Activated CD4-positive, alpha-beta T cell treated with anti-CD3 and anti-CD28 coated beads, Interleukin-2, amount 50 U/mL, for 48 hours (primary cell): ENCODE measurements at regions not wholly inside any gene's neighbourhood (a gene's known extent, or its start where the extent isn't known, plus 50 kb on each side); places are given as distances from the start of the nearest gene placed in this dataset.

Experiments
- DNase-seq, 2 experiments: peaks; one replicate each; pipeline ENCODE4 v3.0.0-alpha.2; 2020

DNA sequence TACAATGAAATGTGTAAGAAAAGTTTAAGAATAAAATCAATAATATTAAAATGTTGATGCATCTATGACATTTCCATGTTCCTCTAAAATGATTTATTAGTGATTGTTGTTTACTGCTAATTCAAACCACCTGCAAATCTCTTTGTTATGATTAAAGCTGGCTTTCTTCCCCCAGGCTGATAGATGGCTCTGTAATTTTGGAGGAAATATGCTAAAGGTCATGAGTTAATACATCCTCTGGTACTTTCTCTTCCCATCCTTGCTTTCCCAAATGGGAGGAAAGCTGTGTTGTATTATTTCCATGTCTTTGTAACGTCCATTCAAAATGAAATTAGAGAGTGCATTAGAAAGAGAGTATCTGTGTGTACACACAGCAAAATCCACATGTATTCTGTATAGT is 139.5 kb upstream of the TMCO5A start:
- DNase-seq = no peak

DNA sequence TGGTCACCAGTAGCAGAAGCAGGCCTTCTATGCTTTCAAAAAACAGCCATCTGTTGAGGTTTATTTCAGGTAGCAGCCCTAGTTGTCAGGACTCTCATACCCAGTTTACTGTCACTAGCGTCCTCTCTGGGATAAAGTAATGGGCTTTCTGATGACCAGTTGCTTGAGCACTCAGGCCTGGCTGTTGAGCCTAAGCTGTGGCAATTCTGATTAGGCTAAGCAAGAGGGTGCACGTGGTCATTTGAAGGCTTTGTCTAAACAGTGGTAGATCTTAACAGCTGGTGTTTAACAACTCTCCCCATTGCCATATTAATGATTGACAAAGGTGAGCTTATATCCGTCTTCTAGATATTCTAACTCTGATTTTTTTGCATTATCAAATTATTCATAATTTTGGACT is 132.9 kb upstream of the TMCO5A start:
- no peak for DNase-seq

DNA sequence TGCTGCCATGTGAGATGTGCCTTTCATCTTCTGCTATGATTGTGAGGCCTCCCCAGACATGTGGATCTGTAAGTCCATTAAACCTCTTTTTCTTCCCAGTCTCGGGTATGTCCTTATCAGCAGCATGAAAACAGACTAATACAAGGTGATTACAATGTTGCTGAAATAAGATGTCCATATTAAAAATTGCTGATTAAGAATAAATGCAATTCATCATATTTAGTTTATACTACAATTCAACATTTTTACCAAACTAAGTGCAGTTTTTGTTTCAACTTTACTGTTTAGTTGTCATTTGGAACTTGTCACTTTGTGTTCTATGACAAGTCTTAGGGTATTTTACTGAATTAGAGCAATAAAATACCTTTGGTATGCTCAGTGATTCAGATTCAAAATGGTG is 127.6 kb upstream of the TMCO5A start:
- no peak for DNase-seq

DNA sequence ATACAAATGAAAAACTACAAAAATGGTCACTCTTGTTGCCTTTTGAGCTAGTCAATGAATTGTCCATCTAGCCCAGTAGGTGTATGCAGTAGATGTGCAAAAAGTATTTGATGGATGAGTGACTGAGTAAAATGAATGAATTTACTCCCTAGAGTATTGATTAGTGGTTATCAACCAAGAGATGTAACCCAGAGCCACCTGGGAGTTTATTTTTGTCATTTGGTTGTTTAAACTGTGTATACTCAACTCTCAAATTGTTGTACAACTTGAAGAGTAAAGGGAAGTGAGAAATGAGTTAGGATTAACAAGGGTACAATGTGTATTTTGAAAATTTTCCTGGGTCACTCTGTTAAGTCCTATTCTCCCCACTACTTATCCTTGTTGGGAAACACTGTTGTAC is 124.1 kb upstream of the TMCO5A start:
- no peak for DNase-seq

DNA sequence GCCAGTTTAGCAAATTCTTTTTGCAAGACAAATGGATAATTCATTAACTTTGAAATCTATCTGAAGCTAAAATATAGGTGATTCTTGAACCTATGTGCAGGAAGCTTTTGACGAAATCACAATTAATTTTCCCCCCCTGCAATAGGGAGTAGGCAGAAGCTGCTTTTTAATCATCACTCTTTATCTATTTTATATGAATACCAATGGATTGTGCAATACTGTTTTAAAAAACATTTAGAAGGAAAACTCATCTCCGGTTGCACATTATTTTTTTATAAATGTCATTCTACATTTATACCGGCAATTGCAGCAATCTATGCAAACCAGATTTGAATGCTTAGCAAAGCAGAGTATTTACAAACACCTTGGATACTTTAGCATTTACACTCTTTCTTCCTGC is 121.1 kb upstream of the TMCO5A start:
- no peak for DNase-seq

DNA sequence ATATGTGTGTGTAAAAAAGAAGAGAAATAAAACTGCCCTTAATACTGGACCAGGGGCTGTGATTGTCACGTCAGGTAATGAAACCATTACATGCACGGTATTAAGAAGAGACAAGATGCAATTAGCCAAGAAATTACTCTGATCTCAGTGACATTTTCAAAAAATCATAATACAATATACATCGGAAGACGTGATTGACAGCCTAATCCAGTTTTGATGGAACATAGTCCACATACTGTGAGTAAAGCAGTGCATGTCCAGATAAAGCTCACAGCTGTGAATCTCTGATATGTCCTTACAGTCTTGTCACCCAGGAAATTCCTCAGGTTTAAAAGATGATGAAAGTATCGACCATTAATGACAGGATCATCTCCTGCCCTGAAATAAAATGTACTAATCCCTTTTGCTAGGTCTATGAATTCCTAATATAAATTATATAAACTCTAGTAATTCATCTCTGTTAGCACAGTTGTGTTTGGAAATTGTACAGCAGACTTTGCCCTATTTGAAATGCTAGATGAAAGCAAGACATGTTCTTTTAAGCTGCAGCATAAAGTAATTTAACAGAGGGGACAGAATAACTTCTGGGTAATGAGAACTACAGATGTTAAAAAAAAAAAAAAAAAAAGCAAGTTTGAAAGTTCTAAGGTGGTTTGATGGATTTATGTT is 119.5 kb upstream of the TMCO5A start:
- no peak for DNase-seq

DNA sequence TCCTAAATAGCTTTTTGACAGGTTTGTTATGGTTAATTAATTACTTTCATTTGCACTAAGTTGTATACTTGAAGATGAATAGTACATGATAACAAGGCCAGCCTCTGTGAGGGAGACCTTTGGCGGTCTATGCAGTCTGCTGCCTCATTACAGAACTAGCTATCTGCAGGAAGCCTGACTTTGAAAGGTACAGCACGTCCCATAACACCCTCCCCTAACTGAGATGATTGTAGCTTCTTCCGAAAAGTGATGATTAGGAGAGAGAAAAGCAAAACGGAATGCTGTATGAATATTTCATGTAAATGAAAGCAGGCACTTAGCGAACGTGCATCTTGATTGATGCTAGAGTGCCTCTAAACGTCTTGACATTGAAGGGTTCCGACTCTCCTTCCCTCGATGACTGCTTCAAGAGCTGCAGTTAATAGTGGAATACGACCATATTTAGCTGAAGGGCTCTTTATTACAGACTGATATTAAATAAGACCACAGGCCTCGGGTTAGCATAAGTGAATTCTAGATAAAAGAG is 116.2 kb upstream of the TMCO5A start:
- no peak for DNase-seq

DNA sequence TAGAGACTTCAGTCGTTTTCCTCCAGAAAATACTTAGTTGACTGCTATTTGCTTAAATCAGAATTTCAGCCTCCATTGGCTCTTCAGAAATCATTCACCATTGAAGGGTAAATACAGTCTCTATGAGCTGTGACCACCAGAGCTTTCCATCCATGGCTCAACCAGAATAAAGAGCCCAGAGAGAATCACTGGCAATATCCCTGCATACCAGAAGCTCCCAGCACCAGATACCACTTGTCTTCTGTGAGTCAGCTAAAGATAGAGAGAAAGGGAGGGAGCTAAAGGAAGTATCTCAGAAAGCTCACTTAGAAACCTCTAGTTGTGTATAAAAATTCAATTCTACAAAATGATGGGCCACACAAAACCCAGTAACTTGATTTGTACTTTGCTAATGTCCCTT is 115.2 kb upstream of the TMCO5A start:
- DNase-seq = no peak

DNA sequence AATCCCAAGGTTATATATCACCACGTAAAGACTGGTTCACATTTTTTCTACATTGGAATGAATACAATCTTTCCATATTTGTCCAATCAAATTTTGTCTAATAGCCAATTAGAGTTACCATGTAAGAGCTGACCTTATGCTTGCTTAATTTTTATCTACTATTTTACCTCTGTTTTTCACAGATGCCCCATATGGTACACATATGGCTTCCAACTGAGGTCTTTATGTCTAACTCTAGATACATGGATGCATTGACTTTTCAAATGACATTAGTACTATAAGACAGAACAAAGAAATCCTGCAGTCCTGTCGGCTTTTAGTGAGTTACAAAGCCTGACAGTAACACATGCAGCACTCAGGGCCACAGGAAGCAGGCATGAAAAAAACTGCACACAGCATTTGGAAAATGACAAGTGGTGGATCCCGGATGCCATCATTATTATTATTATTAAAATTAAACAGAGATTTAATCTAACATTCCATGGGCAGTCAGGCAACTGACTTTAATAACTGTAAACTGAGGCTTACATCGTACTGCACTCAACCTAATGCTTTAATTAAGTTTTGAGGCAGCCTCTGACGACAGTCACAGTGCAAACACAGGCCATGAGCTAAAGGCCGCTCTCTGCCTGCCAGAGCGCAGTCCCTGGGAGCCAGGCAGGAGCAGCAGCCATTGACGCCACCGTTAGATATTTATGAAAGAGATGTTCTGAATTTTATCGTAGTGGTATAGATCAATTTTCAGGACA is 113.9 kb upstream of the TMCO5A start:
- DNase-seq = no peak

DNA sequence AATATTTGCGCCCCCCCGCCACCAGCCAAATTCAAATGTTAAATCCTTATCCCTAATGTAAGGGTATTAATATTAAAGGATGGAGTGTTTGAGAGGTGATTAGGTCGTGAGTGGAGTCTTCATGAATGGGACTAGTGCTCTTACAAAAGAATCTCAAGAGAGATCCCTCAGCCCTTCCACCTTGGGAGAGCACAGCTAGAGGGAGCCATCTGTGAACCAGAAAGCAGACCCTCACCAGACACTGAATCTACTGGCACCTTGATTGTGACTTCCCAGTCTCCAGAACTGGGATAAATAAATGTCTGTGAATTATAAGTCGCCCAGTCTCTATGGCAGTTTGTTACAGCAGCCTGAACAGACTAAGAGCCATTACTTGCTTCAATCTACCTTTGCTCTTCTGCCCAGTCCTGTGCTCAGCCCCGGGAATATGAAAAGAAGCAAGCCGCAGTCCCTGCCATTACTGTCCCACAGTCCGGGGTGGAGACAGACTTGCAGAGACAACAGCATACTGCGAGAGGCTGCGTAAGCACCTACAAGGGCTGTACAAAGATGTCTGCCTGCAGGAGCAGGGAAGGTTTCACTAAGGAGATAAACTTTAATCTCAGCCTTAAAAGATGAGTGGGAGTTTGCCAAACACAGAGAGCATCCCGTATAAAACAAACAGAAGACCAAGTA is 110.7 kb upstream of the TMCO5A start:
- DNase-seq = no peak

DNA sequence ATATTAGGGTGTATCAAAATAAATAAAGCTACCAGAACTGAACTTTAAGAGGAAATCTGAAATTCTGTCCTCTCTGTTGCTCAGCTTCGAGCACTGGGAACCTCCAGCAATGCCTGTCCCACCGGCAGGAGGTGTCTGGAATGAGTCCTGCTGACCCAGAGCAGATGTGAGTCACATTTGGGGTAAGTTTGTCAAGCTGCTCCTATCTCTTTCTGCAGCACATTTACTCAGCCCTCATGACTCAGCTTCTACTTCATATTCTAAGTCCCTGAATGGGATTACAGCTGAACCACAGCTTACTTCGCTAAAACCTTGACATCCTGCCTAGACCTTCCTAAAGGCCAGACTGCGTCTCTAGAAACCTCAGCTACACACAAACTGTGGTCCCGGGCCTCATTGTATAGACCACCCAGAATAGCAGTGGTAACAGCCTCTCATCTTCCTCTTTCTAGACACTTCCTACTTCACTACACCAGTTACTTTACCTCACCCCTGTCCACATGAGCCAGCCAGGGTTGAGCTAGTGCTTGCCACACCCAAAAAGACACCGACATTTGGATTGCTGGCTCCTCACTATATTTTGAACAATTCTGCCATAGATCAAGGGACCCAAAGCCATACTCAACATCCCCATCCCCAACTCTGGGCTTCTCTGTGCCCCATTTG is 109.6 kb upstream of the TMCO5A start:
- no peak for DNase-seq

DNA sequence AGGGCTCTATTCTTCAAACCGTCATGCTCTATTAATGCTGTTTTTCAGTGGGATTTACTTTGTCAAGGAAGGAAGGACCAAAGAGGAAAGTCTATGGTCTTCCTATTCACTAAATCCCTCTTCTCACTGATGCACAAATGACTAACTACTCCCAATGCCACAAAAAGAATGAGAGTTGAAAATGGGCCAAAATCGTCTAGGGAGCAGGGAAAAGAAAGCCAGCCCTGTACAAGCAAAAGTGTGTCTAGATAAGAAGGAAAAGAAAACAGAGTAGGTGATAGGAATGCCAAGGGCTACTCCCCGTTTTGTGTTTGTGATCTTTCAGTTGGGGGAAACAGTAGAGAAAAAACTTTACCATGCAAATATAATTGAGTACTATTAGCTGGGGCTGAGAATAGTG is 97.2 kb upstream of the TMCO5A start:
- DNase-seq = no peak

DNA sequence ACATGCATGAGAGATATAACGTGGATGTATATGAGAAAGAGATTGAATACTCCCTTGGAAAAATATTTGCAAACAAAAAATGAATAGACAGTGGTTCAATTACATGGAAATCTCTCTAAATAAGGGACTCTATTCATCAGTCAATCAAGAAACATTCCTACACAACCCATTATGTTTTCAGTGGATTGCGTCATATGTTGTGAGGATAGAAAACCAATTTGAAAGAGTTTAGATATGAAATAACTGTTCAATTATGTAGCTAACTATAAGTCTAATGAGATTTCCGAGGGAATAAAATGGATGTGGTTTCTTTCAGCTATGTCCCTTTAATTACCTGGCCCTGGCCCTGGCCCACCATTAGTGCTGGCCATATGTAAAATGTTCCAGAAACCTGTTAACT is 86.7 kb upstream of the TMCO5A start:
- no peak for DNase-seq

DNA sequence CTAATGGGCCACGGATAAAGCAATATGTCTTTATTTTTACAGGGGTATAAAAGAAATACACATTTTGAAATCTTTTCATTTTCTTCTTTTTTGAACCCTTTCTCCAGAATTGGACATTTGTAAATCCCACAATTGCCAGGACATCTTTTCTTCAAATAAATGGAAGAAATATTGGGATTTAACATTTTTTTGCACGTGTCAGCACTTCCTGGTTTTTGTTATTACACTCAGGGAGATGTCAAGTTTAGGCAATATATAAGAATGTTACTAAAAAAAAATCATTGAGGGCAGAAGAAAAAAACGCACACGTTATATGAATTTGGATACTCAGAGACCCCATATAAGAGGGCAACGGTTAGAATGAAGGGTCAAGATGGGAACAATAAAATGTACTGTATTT is 78.3 kb upstream of the TMCO5A start:
- DNase-seq = no peak

DNA sequence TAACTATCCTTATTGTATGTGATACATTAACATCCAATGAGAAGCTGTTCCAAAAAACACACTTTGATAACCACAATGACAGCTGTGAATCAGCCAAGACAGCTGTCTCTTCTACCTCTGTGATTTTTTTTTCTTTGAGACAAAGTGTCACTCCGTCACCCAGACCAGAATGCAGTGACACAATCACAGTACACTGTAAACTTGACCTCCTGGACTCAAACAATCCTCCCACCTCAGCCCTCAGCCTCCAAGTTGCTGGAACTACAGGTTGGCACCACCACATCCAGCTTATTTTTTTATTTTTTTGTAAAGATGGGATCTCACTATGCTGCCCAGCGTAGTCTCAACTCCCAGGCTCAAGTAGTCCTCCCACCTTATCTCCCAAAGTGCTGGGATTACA is 73.5 kb upstream of the TMCO5A start:
- DNase-seq = no peak

DNA sequence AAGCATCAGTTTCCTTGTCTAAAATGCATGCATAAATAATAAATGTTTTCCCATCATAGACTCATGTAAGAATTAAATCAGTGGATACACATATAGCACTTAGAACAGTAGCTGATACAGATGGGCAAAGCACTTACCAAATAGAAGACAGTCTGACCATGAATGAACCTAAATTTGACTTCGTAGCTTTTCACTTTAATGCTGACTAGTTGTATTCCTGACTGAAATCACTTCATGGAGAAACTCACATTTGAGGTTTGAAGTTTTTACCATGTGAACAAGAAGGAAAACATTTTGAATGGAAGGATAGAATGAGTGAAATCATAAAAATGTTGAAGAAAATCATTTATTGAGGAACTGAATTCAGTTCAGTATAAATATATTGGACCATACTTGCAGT is 68.8 kb upstream of the TMCO5A start:
- DNase-seq = no peak

DNA sequence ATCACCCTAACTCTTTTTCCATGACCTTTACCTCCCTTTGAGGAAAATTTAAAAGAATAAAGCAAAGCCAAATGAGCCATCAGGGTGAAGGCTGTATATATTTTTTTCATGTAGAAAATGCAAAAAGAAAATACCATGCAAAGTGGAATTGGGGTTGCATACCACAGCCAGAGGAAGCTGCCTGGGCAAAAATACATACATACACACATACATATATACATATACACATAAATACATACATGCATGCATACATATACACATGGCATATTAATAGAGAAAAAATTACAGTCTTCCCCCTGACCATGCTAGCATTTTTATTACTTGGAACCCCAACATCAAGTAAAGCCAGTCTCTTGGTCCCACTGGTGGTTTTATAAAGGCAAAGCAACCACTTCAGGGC is 63.7 kb upstream of the TMCO5A start:
- DNase-seq = no peak

DNA sequence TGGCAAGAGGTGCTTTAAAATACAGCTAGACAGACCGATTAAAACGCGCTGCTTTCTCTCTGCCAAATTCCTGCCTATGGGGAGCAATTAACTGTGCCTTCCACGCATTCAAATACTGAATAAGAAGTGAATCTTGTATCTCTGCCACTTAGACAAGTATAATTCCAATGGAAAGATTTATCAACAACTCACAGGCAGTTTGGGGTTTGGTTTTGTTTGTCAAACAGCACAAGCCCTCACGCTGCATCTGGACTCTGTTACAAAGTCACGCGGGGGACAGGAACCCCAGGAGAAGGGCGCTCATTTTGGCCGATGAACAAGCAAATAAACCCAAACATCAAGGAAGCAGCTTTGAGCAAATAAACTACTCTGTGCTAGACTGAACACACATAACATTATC is 61.8 kb upstream of the TMCO5A start:
- no peak for DNase-seq

DNA sequence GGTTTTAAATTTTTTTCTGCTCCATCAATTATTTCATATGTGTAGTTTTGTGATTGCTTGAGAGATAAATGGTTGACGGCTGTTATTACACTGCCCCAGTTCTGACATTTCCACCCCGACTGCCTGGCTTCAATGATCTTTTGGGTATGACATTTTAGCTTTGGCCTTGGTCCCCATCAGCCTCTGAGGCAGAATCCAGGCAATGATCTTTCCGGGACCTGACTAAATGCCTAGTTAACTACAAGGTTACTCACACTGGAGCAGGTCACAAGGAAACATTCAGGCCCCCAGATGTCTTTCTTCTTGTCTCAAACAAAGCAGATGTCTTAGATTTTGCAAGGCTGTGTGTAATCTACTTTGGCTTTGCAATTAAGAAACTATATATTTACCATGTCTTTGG is 61.1 kb upstream of the TMCO5A start:
- DNase-seq = no peak

DNA sequence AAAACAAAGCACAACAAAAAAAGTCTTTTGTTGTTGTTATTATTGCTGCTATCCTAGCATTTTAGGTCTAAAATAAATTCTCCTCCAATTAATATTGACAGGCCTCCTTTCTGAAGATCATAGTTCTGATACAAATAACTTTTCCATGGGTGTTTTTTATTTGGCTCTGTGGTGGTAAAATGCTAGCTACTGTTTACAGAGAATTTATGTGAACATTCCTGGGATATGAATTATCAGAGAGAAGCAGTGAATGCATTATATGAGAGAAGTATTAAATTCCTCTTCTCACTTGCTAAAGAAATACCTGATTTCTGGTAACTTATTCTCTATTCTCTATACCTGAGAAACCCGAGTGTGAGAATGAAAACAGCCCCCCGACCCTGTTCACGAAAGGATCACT is 57.5 kb upstream of the TMCO5A start:
- DNase-seq = no peak

DNA sequence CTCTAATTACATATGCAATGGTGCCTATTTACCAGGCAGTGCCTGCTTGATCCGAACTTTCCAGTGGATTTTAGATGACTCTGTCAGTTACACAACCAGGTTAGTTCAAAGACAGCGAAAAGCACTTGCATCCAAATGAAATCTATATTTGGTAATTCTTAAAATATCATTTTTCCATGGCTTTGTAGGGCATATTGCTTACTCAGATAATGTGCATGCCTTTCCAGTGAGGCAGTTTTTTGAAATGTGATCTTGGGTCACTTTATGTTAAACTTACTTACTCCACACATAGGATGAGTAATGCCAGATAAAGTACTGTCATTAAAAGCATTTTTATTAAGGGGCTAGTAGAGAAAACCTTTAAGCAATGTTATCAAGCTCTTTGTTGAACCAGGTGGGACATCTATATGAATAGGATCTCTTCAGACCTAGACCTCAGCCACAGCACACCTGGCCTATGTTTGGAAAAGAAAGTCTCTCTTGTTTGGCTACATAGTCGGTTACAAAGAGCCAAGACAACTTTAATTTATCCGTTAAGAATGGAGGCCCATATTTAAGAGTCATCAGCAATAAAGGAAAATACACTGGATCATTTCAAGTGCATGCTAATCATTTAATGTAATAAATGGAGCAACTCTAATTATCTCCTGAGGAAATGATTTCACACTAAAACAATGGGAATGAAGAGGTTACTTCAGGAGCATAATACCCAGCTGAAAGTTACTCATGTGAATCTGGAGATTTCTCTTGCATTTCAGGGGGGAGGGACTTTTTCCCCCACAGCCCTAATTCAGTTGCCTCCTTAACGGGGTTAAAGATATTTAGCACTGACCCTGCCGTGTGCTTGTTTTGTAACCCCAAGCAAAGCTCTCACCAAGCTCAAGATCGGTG is 56.3 kb upstream of the TMCO5A start:
- no peak for DNase-seq

DNA sequence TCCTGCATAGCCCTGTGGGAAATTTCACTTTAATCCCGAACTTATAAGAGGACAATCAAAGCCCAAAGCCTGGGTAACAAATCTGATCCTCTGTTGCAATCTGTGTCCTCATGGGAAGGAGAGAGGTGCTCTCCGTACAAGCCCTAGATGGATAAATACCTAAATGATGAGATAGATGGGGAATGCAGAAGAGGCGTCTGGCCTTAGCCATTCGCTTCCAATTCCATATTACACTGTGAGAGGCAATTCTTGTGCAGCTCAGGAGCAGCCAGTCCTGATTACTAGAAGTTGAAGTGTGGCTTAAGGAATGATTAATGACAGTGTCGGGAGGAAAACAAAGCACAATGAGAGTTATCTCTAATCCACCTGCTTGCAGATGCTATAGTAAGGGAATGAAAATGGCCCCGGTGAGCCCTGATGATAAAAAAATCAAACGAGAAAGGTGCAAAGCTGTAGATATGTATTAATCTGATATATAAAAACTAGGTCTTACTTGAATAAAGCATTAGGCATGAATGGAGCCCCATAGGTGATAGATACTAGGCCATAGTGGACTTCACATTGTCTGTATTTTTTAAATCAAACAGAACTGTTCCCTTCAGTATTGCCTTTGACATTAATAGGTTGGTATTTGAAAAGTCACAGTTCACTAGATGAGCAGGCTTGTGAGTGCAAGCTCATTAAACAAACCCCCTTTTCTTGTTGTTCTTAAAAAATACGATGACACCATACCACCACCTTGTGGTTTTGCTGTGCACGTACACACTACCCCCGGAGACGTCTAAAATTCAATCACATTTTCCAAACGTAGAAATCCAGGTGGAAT is 54.2 kb upstream of the TMCO5A start:
- DNase-seq = no peak
